ENCODE measurements at regions not wholly inside any gene's neighbourhood (a gene's known extent, or its start where the extent isn't known, plus 50 kb on each side); places are given as distances from the start of the nearest gene placed in this dataset.

DNA sequence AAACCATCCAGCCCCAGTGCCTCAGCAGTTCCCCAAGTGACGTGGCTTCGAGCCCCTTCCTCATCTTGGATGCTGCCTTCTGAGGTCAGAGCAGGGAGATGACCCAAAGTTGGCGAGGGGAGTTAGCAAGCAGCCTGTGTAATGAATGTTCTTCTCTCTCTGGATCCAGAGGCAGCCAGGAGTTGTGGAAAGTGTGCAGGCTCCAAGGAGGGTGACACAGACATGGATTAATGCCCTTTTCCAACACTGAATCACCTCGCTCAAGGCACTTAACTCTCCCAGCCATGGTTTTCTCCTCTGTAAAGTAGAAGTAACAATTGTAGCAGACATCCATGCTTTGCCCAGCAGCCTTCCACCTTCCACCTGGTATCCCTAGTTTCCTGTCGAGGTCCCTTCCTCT, 64.6 kb upstream of the HAND1 start:
- TF ChIP-seq, protein P1, sequence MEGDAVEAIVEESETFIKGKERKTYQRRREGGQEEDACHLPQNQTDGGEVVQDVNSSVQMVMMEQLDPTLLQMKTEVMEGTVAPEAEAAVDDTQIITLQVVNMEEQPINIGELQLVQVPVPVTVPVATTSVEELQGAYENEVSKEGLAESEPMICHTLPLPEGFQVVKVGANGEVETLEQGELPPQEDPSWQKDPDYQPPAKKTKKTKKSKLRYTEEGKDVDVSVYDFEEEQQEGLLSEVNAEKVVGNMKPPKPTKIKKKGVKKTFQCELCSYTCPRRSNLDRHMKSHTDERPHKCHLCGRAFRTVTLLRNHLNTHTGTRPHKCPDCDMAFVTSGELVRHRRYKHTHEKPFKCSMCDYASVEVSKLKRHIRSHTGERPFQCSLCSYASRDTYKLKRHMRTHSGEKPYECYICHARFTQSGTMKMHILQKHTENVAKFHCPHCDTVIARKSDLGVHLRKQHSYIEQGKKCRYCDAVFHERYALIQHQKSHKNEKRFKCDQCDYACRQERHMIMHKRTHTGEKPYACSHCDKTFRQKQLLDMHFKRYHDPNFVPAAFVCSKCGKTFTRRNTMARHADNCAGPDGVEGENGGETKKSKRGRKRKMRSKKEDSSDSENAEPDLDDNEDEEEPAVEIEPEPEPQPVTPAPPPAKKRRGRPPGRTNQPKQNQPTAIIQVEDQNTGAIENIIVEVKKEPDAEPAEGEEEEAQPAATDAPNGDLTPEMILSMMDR (IDR thresholded peaks at IDR 0.05; ENCODE audit: insufficient read depth, low read depth, low read length), result no peak
- TF ChIP-seq EZH2 (IDR thresholded peaks at IDR 0.05; ENCODE audit: insufficient read depth, low read length), result no peak
